ENCODE measurements at regions not wholly inside any gene's neighbourhood (a gene's known extent, or its start where the extent isn't known, plus 50 kb on each side); places are given as distances from the start of the nearest gene placed in this dataset.

DNA sequence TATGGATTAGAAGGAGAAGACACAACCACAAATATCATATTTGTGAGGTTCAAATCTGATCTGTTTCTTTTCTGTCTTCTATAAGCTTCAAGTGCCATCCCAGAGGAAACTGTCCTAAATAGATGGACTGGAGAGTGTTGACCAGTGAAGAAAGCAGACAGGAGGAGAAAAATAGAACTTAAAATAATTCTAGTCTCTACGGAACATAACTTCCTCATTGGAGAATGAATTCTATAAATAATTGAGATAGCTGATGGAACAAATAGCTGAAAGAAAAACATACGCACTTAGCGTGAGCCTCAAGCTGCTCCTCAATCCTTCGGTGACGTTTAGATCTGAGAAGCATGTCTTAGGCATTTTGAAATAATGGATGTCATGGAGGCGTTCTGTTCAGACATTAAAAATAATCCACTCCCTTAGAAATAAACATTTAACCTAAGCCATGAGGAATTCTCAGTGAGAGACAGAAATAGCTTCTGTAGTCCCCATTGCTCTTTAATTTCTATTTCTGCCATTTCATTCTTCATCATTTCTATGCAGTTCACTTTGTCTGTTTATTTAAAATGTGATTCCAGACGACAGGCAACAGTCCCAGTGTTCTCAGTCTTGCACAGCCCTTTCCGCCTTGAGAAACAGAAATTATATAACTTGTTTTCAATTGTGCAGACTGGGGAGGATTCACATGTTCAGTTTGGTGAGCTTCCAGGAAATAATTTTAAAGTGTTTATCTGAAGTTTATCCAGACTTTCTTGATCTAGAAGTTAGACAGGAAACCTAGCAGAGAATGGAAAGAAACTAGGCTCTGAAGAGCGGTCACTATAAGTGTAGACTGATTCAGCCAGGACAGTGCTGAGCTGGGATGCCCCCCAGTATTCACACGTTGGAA, 97.3 kb downstream of the NR1D2 start:
- TF ChIP-seq, protein P1, sequence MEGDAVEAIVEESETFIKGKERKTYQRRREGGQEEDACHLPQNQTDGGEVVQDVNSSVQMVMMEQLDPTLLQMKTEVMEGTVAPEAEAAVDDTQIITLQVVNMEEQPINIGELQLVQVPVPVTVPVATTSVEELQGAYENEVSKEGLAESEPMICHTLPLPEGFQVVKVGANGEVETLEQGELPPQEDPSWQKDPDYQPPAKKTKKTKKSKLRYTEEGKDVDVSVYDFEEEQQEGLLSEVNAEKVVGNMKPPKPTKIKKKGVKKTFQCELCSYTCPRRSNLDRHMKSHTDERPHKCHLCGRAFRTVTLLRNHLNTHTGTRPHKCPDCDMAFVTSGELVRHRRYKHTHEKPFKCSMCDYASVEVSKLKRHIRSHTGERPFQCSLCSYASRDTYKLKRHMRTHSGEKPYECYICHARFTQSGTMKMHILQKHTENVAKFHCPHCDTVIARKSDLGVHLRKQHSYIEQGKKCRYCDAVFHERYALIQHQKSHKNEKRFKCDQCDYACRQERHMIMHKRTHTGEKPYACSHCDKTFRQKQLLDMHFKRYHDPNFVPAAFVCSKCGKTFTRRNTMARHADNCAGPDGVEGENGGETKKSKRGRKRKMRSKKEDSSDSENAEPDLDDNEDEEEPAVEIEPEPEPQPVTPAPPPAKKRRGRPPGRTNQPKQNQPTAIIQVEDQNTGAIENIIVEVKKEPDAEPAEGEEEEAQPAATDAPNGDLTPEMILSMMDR (IDR thresholded peaks at IDR 0.05): no peak
- peak in 1 of 2 donors; percentile 22 for TF ChIP-seq POLR2A (IDR thresholded peaks at IDR 0.05)

Data from thyroid gland (tissue), 4 donors.